Gastroesophageal sphincter (tissue), 3 donors: ENCODE measurements at regions not wholly inside any gene's neighbourhood (a gene's known extent, or its start where the extent isn't known, plus 50 kb on each side); places are given as distances from the start of the nearest gene placed in this dataset.

Experiments used
- CTCF ChIP-seq, 4 experiments: fragments of 200-600 bp in 2 of 4; fragments of 450-650 bp in 2 of 4; sonication (generic) in 1 of 4; IDR thresholded peaks; one replicate each; pipeline ENCODE4 v1.5.1; 2017 to 2019; ENCODE audit warnings: antibody characterized with exemption in 4 of 4, mild to moderate bottlenecking in 2 of 4, moderate library complexity in 2 of 4
- EP300 ChIP-seq: sonication (generic); formaldehyde crosslinking; IDR thresholded peaks from one replicate; pipeline ENCODE4 v1.6.1; 2017; ENCODE audit warnings: antibody characterized with exemption, mild to moderate bottlenecking
- POLR2A ChIP-seq, 2 donors: fragments of 450-650 bp; IDR thresholded peaks; one replicate each; pipeline ENCODE4 v1.6.1; 2017; ENCODE audit warnings: antibody characterized with exemption in 2 of 2, mild to moderate bottlenecking in 2 of 2, moderate library complexity in 1 of 2
- POLR2AphosphoS5 ChIP-seq: sonication (generic); formaldehyde crosslinking; IDR thresholded peaks from one replicate; pipeline ENCODE4 v1.6.1; 2017; ENCODE audit warnings: antibody characterized with exemption

- TF ChIP-seq POLR2A (IDR thresholded peaks at IDR 0.05) (no peak), EP300 (no peak), CTCF (IDR thresholded peaks at IDR 0.05) (no peak), POLR2AphosphoS5 (no peak)
These were observed 412.4 kb downstream of the CTTN start for GRCh38 chr11:70810681-70811080.
